ENCODE measurements at regions not wholly inside any gene's neighbourhood (a gene's known extent, or its start where the extent isn't known, plus 50 kb on each side); places are given as distances from the start of the nearest gene placed in this dataset.

GRCh38 chr3:178367817-178368617 lies 168.2 kb upstream of the KCNMB2 start (continued):
- TF ChIP-seq CHD7 (IDR thresholded peaks at IDR 0.05; ENCODE audit: insufficient replicate concordance, low read length) (no peak), TAF7 (optimal IDR thresholded peaks at IDR 0.05; ENCODE audit: borderline replicate concordance, low read depth, low read length) (no peak), RAD21 (IDR thresholded peaks at IDR 0.05 in 1 of 2, conservative IDR thresholded peaks at IDR 0.05 in 1 of 2; ENCODE audit: low read depth in 2 of 2, low read length in 2 of 2) (no peak), BCL11A (IDR thresholded peaks at IDR 0.05; ENCODE audit: low read depth in 2 of 2, low read length in 2 of 2) (no peak), GABPA (IDR thresholded peaks at IDR 0.05; ENCODE audit: borderline replicate concordance, insufficient read depth, low read length) (no peak), SIRT6 (IDR thresholded peaks at IDR 0.05; ENCODE audit: low read length) (no peak), RXRA (IDR thresholded peaks at IDR 0.05; ENCODE audit: insufficient read depth, low read depth, low read length) (no peak), SIN3A (conservative IDR thresholded peaks at IDR 0.05 in 1 of 2, IDR thresholded peaks at IDR 0.05 in 1 of 2; ENCODE audit: low read depth in 1 of 2, low read length in 2 of 2) (no peak), PHF8 (conservative IDR thresholded peaks at IDR 0.05; ENCODE audit: low read depth, low read length) (no peak), CHD1 (IDR thresholded peaks at IDR 0.05; ENCODE audit: low read depth, low read length) (no peak)
